Keratinocyte (primary cell): ENCODE measurements at regions not wholly inside any gene's neighbourhood (a gene's known extent, or its start where the extent isn't known, plus 50 kb on each side); places are given as distances from the start of the nearest gene placed in this dataset.
A peak's percentile ranks its signal among the peaks of the same experiment; 100 is the strongest.

Experiments used
- DNase-seq: peaks from one replicate; pipeline ENCODE4 v3.0.0-alpha.2; 2011; ENCODE audit warnings: low read depth, missing footprints, low spot score
- FAIRE-seq: peaks from 2 replicates; lab custom pipeline; 2011; peaks lifted over from hg19 to GRCh38; lab: Jason Lieb, UNC
- H2AFZ ChIP-seq: 2 replicates; pipeline ENCODE4 v1.6.0; 2012; ENCODE audit warnings: low read length, control low read depth, inconsistent platforms; ENCODE audit not compliant: control insufficient read depth
- H3K27ac ChIP-seq: 2 replicates; pipeline ENCODE4 v1.5.1; 2011; ENCODE audit warnings: low read length; ENCODE audit not compliant: control insufficient read depth, insufficient read depth
- H3K27me3 ChIP-seq: 3 replicates; pipeline ENCODE4 v1.6.0; 2011; ENCODE audit warnings: low read length; ENCODE audit not compliant: control insufficient read depth, insufficient read depth; ENCODE audit errors: extremely low read depth
- H3K36me3 ChIP-seq, 2 experiments: 2 replicates in 1 of 2; 3 replicates in 1 of 2; pipeline ENCODE4 v1.5.1; 2011; ENCODE audit warnings: low read length in 2 of 2, mild to moderate bottlenecking in 1 of 2; ENCODE audit not compliant: control insufficient read depth in 2 of 2, insufficient read depth in 2 of 2; ENCODE audit errors: extremely low read depth in 1 of 2
- H3K4me1 ChIP-seq: 3 replicates; pipeline ENCODE4 v1.5.1; 2011; ENCODE audit warnings: low read length; ENCODE audit not compliant: control insufficient read depth, insufficient read depth; ENCODE audit errors: extremely low read depth
- H3K4me2 ChIP-seq: 3 replicates; pipeline ENCODE4 v1.6.0; 2011; ENCODE audit warnings: low read depth, low read length; ENCODE audit not compliant: control insufficient read depth, insufficient read depth; ENCODE audit errors: extremely low read depth
- H3K4me3 ChIP-seq, 3 experiments: fragments of 200-600 bp in 1 of 3; sonication (generic) in 1 of 3; 2 replicates in 2 of 3; 3 replicates in 1 of 3; pipeline ENCODE4 v1.5.1; 2011 to 2016; ENCODE audit warnings: low read length in 3 of 3, mild to moderate bottlenecking in 3 of 3, control low read depth in 2 of 3, inconsistent platforms in 1 of 3, low read depth in 1 of 3, mixed read lengths in 1 of 3, mixed run types in 1 of 3, moderate library complexity in 1 of 3; ENCODE audit not compliant: control insufficient read depth in 2 of 3, insufficient read depth in 2 of 3; ENCODE audit errors: extremely low read depth in 1 of 3
- H3K79me2 ChIP-seq: 2 replicates; pipeline ENCODE4 v1.6.0; 2012; ENCODE audit warnings: low read length; ENCODE audit not compliant: control insufficient read depth, insufficient read depth
- H3K9ac ChIP-seq: 3 replicates; pipeline ENCODE4 v1.6.0; 2011; ENCODE audit warnings: low read length; ENCODE audit not compliant: control insufficient read depth, insufficient read depth; ENCODE audit errors: extremely low read depth
- H3K9me1 ChIP-seq: 3 replicates; pipeline ENCODE4 v1.6.0; 2011; ENCODE audit warnings: low read length; ENCODE audit not compliant: control insufficient read depth, insufficient read depth; ENCODE audit errors: extremely low read depth
- H3K9me3 ChIP-seq: 2 replicates; pipeline ENCODE4 v1.5.1; 2012; ENCODE audit warnings: low read depth, low read length; ENCODE audit not compliant: control insufficient read depth
- H4K20me1 ChIP-seq: 3 replicates; pipeline ENCODE4 v1.6.0; 2011; ENCODE audit warnings: low read length; ENCODE audit not compliant: control insufficient read depth, insufficient read depth; ENCODE audit errors: extremely low read depth
- CTCF ChIP-seq, 3 experiments: IDR thresholded peaks in 1 of 3; conservative IDR thresholded peaks in 1 of 3; optimal IDR thresholded peaks in 1 of 3; 2 replicates in 2 of 3; 3 replicates in 1 of 3; pipeline versions ENCODE3 to v1.5.1; 2011; ENCODE audit warnings: low read length in 3 of 3, mild to moderate bottlenecking in 3 of 3, moderate library complexity in 2 of 3, control low read depth in 1 of 3, inconsistent platforms in 1 of 3; ENCODE audit not compliant: insufficient read depth in 2 of 3; ENCODE audit errors: extremely low read depth in 1 of 3
- EZH2 ChIP-seq: IDR thresholded peaks from one replicate; pipeline ENCODE4 v1.6.1; 2012; ENCODE audit warnings: inconsistent platforms, mild to moderate bottlenecking, low read length, moderate library complexity
- dilution Hi-C: fragments of 300-500 bp; cut with MboI; formaldehyde crosslinking; loops from one replicate; pipeline ENCODE4 v1.7.0; 2020; ENCODE audit warnings: low sequenced_read_pairs; ENCODE audit not compliant: extremely low pct_ligation_motif_present

- no peaks in the 10 kb centered on the region for H3K9me3 ChIP-seq
- H3K27ac ChIP-seq, result no peak overlapping the region
- no peak overlapping the region for H3K4me3 ChIP-seq
- TF ChIP-seq EZH2 (no peak), CTCF (optimal IDR thresholded peaks at IDR 0.05 in 1 of 3, IDR thresholded peaks at IDR 0.05 in 1 of 3, conservative IDR thresholded peaks at IDR 0.05 in 1 of 3; ENCODE audit: extremely low read depth in 1 of 3, insufficient read depth in 2 of 3, low read length in 3 of 3) (no peak)
- H3K4me2 ChIP-seq, result peak overlapping the region; percentile 50
- no peaks in the 10 kb centered on the region for H3K9me1 ChIP-seq
- H3K27me3 ChIP-seq, result no peaks in the 10 kb centered on the region
- peaks cover 14% of the 10 kb centered on the region for H3K4me1 ChIP-seq
- no peaks in the 10 kb centered on the region for H4K20me1 ChIP-seq
- peak; percentile 64 for FAIRE-seq
- dilution Hi-C loops, result no loop called here
- no peaks in the 10 kb centered on the region for H3K79me2 ChIP-seq
- H2AFZ ChIP-seq, result no peak overlapping the region
- no peak for DNase-seq
- H3K36me3 ChIP-seq, result no peaks in the 10 kb centered on the region
- no peak overlapping the region for H3K9ac ChIP-seq
These were observed 672.8 kb downstream of the LMO4 start for GRCh38 chr1:88001460-88001859.

- Histone ChIP-seq H4K20me1 (no peaks in the 10 kb centered on the region), H3K79me2 (no peaks in the 10 kb centered on the region), H3K36me3 (no peaks in the 10 kb centered on the region), H3K9ac (no peak overlapping the region), H3K9me3 (no peaks in the 10 kb centered on the region), H3K27ac (no peak overlapping the region), H3K4me1 (peaks cover 14% of the 10 kb centered on the region), H3K27me3 (no peaks in the 10 kb centered on the region), H2AFZ (no peak overlapping the region), H3K4me3 (no peak overlapping the region), H3K9me1 (no peaks in the 10 kb centered on the region), H3K4me2 (no peak overlapping the region)
- dilution Hi-C loops, result no loop called here
- no peak for FAIRE-seq
- no peak for DNase-seq
- TF ChIP-seq EZH2 (no peak), CTCF (optimal IDR thresholded peaks at IDR 0.05 in 1 of 3, IDR thresholded peaks at IDR 0.05 in 1 of 3, conservative IDR thresholded peaks at IDR 0.05 in 1 of 3; ENCODE audit: extremely low read depth in 1 of 3, insufficient read depth in 2 of 3, low read length in 3 of 3) (no peak)
These were observed 674.6 kb downstream of the LMO4 start for GRCh38 chr1:88003255-88003654.
